ENCODE measurements at regions not wholly inside any gene's neighbourhood (a gene's known extent, or its start where the extent isn't known, plus 50 kb on each side); places are given as distances from the start of the nearest gene placed in this dataset.

DNA sequence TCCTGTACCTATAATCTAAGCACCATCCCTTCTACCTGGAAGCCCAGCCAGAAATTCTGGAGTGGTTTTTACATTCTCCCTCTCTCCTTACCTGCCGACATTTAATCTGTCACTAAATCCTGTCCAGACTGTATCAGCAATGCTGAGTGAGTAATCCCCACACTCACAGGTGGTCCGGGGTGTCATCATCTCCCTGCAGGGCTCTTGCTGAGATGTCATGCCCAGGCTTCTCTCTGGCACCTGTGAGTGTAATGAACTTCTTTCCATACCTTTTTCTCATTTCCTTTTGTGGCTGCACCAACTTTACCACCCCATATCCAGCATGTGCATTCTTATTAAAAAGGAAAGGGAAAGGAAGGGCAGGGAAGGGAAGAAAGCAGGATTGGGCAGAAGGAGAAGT lies 355.2 kb downstream of the CCSER2 start:
- TF ChIP-seq EZH2phosphoT487 (IDR thresholded peaks at IDR 0.05; ENCODE audit: unreplicated experiment): no peak
- TF ChIP-seq EZH2 (IDR thresholded peaks at IDR 0.05; ENCODE audit: low read depth, unreplicated experiment): no peak
- TF ChIP-seq, protein P1, sequence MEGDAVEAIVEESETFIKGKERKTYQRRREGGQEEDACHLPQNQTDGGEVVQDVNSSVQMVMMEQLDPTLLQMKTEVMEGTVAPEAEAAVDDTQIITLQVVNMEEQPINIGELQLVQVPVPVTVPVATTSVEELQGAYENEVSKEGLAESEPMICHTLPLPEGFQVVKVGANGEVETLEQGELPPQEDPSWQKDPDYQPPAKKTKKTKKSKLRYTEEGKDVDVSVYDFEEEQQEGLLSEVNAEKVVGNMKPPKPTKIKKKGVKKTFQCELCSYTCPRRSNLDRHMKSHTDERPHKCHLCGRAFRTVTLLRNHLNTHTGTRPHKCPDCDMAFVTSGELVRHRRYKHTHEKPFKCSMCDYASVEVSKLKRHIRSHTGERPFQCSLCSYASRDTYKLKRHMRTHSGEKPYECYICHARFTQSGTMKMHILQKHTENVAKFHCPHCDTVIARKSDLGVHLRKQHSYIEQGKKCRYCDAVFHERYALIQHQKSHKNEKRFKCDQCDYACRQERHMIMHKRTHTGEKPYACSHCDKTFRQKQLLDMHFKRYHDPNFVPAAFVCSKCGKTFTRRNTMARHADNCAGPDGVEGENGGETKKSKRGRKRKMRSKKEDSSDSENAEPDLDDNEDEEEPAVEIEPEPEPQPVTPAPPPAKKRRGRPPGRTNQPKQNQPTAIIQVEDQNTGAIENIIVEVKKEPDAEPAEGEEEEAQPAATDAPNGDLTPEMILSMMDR (conservative IDR thresholded peaks at IDR 0.05; ENCODE audit: low read depth in 2 of 2): no peak
- TF ChIP-seq POLR2AphosphoS5 (IDR thresholded peaks at IDR 0.05; ENCODE audit: low read depth): no peak
- TF ChIP-seq, protein P2, sequence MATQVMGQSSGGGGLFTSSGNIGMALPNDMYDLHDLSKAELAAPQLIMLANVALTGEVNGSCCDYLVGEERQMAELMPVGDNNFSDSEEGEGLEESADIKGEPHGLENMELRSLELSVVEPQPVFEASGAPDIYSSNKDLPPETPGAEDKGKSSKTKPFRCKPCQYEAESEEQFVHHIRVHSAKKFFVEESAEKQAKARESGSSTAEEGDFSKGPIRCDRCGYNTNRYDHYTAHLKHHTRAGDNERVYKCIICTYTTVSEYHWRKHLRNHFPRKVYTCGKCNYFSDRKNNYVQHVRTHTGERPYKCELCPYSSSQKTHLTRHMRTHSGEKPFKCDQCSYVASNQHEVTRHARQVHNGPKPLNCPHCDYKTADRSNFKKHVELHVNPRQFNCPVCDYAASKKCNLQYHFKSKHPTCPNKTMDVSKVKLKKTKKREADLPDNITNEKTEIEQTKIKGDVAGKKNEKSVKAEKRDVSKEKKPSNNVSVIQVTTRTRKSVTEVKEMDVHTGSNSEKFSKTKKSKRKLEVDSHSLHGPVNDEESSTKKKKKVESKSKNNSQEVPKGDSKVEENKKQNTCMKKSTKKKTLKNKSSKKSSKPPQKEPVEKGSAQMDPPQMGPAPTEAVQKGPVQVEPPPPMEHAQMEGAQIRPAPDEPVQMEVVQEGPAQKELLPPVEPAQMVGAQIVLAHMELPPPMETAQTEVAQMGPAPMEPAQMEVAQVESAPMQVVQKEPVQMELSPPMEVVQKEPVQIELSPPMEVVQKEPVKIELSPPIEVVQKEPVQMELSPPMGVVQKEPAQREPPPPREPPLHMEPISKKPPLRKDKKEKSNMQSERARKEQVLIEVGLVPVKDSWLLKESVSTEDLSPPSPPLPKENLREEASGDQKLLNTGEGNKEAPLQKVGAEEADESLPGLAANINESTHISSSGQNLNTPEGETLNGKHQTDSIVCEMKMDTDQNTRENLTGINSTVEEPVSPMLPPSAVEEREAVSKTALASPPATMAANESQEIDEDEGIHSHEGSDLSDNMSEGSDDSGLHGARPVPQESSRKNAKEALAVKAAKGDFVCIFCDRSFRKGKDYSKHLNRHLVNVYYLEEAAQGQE (IDR thresholded peaks at IDR 0.05; ENCODE audit: unreplicated experiment): no peak
- TF ChIP-seq CREB1 (CRISPR knock-in tag; IDR thresholded peaks at IDR 0.05; ENCODE audit: low read depth): no peak

All from GM23338 (cell line).